ENCODE measurements at regions not wholly inside any gene's neighbourhood (a gene's known extent, or its start where the extent isn't known, plus 50 kb on each side); places are given as distances from the start of the nearest gene placed in this dataset.

- DNase-seq: no peak
These were observed 1129.9 kb upstream of the GYPC start for GRCh38 chr2:125526093-125526492.

DNA sequence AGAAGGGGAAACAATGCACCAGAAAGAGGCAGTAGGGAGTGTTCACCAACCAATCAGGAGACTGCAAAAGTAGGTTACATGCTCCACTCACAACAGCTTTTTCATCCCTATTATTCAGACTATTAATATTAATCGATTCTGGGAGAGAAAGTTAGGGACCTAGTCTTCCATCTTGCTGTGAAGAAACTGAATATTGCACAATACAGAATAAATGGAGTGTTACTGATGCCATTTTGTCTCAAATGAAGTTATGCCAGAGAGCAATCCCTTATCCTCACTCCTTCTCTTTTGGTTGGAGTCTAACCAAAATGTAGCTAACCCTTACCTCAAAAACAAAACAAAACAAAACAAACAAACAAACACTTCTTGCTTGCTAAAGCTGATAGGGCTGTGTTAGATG, 1120.9 kb upstream of the GYPC start:
- no peak for DNase-seq

GRCh38 chr2:125543968-125544514, 1111.9 kb upstream of the GYPC start:
- no peak for DNase-seq

GRCh38 chr2:125553768-125554167, 1102.2 kb upstream of the GYPC start:
- DNase-seq: no peak

- DNase-seq: no peak
These were observed 1101.0 kb upstream of the GYPC start for GRCh38 chr2:125554956-125555355.

DNA sequence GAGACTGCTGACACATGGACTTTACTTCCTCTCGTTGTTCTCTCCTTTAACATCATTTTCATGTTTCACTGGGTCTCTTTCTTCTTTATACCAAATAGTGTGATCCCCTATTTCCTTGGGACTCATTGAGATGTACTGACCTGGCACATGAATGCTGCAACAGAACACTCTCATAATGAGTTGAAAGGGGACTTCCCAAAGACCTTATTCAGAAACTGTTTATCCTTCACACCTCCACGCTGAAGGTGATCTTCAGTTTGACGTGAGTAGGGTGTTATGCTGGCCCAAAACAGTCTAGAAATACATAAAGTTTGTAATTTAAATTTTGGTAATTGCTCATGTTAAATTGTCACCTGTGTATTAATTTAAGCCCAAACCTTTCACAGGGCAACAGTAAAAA, 1096.8 kb upstream of the GYPC start:
- DNase-seq: no peak

DNA sequence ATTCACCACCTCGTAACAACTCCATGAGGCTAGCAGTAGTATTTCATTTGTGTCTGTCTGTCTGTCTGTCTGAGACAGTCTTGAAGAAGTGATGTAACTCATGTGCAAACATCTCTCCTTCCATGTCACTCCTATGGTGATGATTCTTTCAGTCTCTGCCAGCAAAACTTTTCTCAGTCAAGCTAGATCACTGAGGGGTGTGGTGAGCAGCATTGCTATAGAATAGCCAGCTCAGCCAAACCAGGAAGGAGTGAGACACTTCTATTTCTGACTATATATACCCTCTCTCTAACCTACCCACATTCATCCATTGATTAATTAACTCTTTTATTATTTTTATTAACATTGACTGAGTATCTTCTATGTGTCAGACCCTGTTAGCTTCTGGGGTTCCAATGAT, 1095.1 kb upstream of the GYPC start:
- DNase-seq: no peak

DNA sequence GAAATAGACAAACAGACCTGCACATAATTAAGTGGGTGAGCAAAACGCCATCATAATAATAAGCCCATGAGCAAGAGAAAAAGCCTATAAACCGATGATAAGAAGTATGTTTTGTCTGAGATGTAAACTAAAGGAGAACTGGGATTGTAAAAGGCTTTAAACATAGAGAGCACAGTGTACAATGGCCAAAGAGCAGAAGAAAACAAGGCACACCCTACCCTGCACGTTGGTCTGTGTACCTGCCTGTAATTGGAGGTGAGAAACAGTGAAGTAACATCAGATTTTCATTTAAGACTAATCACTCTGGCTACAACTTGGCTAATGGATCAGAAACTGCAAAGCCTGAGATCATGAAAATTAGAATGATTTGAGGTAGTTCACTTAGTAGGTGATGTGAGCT, 1094.7 kb upstream of the GYPC start:
- no peak for DNase-seq

GRCh38 chr2:125562924-125563323, 1093.0 kb upstream of the GYPC start:
- DNase-seq: no peak

DNA sequence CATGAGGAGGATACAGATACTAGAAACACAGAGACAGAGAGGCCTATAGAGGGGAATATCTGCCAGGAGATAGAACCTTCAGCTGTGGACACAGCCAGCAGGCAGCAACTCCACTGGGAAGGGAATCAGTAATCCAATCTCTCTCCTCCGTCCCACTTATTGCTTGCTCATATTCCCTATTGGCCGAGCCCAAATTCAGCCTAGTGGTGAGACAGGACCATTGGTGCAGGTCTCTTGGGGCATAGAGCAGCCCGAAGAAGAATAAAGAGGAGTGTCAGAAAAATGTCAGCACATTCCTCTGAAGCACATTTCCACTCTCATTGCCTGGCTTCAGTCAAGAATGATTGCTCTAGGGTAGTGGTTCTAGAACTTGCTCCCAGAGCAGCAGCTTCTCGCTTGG, 1091.5 kb upstream of the GYPC start:
- DNase-seq: no peak

DNA sequence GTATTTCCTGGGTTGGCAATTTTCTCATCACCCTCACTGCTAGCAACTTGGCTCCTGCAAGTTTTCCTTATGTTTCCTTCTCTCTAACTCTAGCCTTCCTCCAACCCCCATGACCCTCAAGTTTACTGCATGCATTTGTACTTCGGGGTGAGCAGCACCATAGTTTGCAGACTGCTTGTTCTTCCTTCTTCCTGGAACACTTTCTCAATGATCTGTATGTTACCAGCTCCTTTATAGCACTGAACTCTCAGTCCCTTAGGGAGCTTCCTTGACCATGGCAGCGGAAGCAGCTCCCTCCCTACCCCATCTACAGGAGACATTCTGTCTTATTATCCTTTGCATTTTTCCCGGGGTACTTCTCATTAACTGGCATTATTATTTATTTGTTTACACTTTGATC, 1089.5 kb upstream of the GYPC start:
- no peak for DNase-seq

DNA sequence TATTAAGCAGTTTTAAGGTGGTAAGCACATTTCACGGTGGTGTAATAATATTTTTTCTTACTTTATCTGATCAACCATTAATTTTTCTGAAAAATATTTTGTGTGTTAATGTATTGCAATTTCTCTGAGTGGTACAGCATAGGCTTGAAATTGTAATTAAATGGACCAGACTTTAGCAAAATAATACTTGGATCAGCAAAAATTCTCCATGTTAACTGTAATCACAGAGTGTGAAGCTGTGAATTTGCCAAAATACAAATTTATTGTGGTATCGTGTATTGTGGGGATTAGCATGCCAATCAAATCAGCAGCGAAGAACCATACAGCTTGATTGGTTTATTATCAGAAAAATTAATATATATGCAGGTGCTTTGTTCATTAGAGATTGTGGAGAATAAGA, 1088.9 kb upstream of the GYPC start:
- no peak for DNase-seq

GRCh38 chr2:125572660-125573059, 1083.3 kb upstream of the GYPC start:
- no peak for DNase-seq

- no peak for DNase-seq
These were observed 1082.5 kb upstream of the GYPC start for GRCh38 chr2:125573432-125573831.

DNA sequence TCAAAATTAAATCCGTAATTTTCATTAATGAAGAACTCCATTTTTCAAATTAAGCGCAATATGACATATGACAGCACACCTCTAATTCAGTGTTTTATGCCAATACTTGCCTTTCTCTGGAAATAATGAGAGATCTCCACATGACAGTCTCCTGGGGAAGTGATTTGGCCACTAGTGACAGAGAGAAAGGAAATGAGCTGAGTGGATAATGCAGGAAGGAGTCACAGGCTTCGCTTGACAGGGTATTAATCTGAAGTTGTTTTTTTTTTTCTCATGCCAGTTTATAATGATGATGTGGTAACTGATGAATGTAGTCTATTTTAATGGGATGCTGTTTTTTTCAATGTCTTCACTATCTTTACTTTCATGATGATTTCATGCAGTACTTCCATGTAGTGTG, 1079.4 kb upstream of the GYPC start:
- DNase-seq: no peak

DNA sequence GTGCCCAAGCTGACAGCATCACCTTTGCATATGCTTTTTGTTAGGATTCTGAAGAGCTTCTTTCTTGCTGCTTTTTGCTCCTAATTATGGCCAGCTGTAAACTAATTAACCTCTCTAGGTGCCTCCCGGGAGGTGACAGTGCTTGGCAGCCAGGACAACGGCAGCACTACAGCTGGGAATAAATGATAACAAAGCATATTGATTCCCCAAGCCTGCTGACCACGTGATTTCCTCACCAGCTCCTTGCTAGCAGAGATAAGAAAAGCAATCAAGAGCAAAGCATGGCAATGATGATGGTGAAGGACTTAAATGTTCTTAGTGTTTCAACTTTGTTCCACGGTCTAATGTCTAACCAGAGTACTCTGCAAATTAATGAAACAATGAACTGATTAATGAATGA, 1074.4 kb upstream of the GYPC start:
- no peak for DNase-seq

DNA sequence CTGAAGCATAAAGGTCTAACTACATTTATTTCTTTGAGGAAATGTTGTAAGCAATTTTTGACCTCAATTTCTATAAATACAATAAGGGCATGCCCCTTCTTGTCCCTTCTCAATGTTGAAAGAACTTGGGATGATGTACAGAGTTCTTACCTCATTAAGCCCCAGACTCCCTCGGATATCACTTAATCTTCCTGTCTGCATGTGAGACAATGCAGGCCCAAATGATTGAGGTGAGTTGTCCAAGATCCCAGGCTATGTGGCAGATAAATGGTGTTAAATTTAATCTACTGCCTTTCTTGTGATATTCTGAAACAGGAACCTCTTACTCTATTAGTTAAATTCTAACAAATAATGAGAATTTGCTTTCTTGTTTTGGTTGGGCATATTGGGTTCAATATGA, 1073.4 kb upstream of the GYPC start:
- DNase-seq: no peak

DNA sequence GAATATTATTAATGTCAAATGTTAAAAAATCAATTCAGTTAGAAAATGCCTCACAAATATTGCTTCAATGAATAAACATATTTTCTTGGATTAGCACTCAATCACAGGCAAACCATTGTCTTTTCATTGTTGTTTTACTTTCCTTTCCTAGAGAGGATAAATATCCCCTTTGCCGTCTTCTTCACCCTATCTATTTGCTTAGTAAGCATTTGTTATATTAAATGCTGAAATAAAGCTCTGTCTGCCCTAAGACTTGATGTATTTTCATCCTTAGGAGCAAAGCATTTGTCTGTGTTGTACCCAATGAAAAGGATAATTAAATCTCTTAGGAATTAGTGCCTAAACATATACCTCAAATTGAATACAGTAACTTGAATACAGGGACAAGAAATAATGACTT, 1071.2 kb upstream of the GYPC start:
- no peak for DNase-seq

DNA sequence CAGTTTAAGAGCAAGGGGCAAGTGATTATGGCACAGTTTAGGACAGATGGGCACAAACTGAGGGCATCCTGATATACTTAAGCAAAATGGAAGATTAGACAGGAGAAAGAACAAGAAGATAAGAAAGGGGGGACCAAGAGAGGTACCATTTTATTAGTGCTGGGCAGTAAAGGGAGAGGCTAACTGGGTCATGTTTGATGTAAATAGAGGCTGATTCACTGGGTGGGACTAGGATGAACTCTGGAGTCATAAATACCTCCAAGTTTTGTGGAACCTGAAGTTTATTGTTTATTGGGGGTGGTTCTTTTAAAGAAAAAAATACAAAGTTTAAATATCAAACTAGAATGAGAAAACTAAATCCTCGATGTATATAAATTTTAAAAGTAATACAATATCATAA, 1067.2 kb upstream of the GYPC start:
- DNase-seq: no peak

- DNase-seq: no peak
These were observed 1064.0 kb upstream of the GYPC start for GRCh38 chr2:125591954-125592353.

GRCh38 chr2:125593036-125593435, 1062.9 kb upstream of the GYPC start:
- no peak for DNase-seq

DNA sequence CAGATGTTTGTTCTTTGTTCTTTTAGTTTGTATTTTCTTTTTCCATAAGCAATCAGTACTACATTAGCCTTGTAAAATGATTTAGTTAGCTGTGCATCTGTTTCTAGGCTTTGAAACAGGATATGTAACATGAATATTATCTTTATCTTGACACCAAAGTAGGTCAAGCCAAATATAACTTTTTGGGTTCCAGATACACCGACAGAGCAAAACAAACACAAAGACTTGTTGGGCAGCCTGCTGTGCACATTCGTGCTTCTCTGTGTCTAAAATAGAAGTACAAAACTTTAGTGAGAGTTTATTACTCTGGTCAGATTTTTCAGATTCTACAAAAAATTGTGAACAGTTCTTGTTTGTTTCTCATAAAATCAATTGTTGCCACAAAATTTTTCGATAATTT, 1059.3 kb upstream of the GYPC start:
- DNase-seq: no peak

GRCh38 chr2:125615438-125615837, 1040.5 kb upstream of the GYPC start:
- DNase-seq: no peak

- no peak for DNase-seq
These were observed 1025.6 kb upstream of the GYPC start for GRCh38 chr2:125630377-125630776.

- DNase-seq: no peak
These were observed 1021.3 kb upstream of the GYPC start for GRCh38 chr2:125634662-125635061.

DNA sequence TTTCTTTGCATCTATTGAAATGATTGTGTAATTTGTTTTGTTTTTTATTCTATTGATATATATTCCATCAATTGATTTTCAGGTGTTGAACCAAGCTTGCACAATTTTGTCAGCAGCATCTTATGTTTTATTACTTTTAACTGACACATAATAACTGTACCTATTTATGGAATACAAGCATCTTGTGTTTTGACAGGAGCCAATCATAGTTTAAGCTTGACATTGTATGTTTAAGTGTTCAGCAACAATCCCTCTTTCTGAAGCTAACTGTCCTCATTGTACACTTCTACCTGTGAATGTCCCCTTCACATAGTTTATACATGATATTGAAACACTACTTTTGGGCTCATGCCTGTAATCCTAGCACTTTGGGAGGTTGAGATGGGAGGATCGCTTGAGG, 1017.6 kb upstream of the GYPC start:
- no peak for DNase-seq

All from stimulated activated CD4-positive, alpha-beta T cell treated with anti-CD3 and anti-CD28 coated beads, Interleukin-12 subunit alpha, Interleukin-12 subunit beta, amount 100 ng/mL, for 4 hours (primary cell).